HepG2 (cell line): ENCODE measurements at regions not wholly inside any gene's neighbourhood (a gene's known extent, or its start where the extent isn't known, plus 50 kb on each side); places are given as distances from the start of the nearest gene placed in this dataset.

Experiments used
- ATAC-seq: fragments of 200-7000 bp; cut with Tn5 transposase; 3 replicates; pipeline ENCODE4 v1.9.1; 2020; ENCODE audit warnings: mild to moderate bottlenecking, moderate library complexity
- BruUV-seq: library from RNA; stranded (reverse); fragments of 400-500 nt; replicated peaks from 2 replicates; lab custom pipeline; 2021; lab: Mats Ljungman, UMichigan
- CTCF ChIA-PET: fragments of 300-600 bp; formaldehyde crosslinking; extraction: SDS; loops from one replicate; lab custom pipeline; 2021; ENCODE audit warnings: low total read pairs, inconsistent platforms, low intra/inter-chr PET ratio; lab: Yijun Ruan, JAX
- POLR2A ChIA-PET: fragments of 350-600 bp; sonication (Branson Sonifier 250); formaldehyde crosslinking; loops from one replicate; lab custom pipeline; 2020; ENCODE audit warnings: antibody characterized with exemption, inconsistent platforms; lab: Yijun Ruan, JAX
- DNase-seq: peaks from one replicate; pipeline ENCODE4 v3.0.0-alpha.2; 2015; ENCODE audit warnings: low spot score
- FAIRE-seq: peaks from 3 replicates; lab custom pipeline; 2011; peaks lifted over from hg19 to GRCh38; lab: Jason Lieb, UNC
- H2AFZ ChIP-seq: one replicate; pipeline ENCODE4 v1.6.1; 2011; ENCODE audit warnings: low read length, inconsistent platforms
- H3K27ac ChIP-seq: fragments of 300-600 bp; 3 replicates; pipeline ENCODE4 v1.8.0; 2011; ENCODE audit warnings: mixed run types, mild to moderate bottlenecking, mixed read lengths, low read length, inconsistent platforms; ENCODE audit not compliant: insufficient read depth; ENCODE audit errors: extremely low read length
- H3K27me3 ChIP-seq, 2 experiments: fragments of 200-600 bp in 1 of 2; 2 replicates in 1 of 2; 3 replicates in 1 of 2; pipeline versions ENCODE4 v1.6.0 to v1.8.0; 2011; ENCODE audit warnings: low read length in 2 of 2, mild to moderate bottlenecking in 2 of 2, moderate library complexity in 2 of 2, inconsistent platforms in 1 of 2; ENCODE audit not compliant: insufficient read depth in 2 of 2, control insufficient read depth in 1 of 2
- H3K36me3 ChIP-seq, 2 experiments: fragments of 200-600 bp in 1 of 2; replicated peaks in 1 of 2; 2 replicates in 1 of 2; 3 replicates in 1 of 2; pipeline versions ENCODE4 v1.5.1 to v1.8.0; 2011; ENCODE audit warnings: low read length in 2 of 2, inconsistent platforms in 1 of 2; ENCODE audit not compliant: insufficient read depth in 2 of 2, control insufficient read depth in 1 of 2
- H3K4me1 ChIP-seq: 2 replicates; pipeline ENCODE4 v1.5.1; 2012; ENCODE audit warnings: low read length, inconsistent platforms; ENCODE audit not compliant: insufficient read depth
- H3K4me2 ChIP-seq: 2 replicates; pipeline ENCODE4 v1.6.0; 2011; ENCODE audit warnings: low read depth, low read length, inconsistent platforms
- H3K4me3 ChIP-seq, 3 experiments: fragments of 200-600 bp in 1 of 3; sonication (generic), shearing (Covaris generic) in 1 of 3; replicated peaks in 1 of 3; 2 replicates each; pipeline ENCODE4 v1.5.1; 2011 to 2016; ENCODE audit warnings: low read length in 3 of 3, inconsistent platforms in 2 of 3, low read depth in 2 of 3, mild to moderate bottlenecking in 2 of 3, control low read depth in 1 of 3, mixed read lengths in 1 of 3; ENCODE audit not compliant: insufficient read depth in 1 of 3
- H3K79me2 ChIP-seq: one replicate; pipeline ENCODE4 v1.6.1; 2011; ENCODE audit warnings: low read length, inconsistent platforms; ENCODE audit not compliant: insufficient read depth
- H3K9ac ChIP-seq: 2 replicates; pipeline ENCODE4 v1.6.0; 2011; ENCODE audit warnings: mild to moderate bottlenecking, low read depth, low read length, inconsistent platforms; ENCODE audit not compliant: insufficient read depth
- H3K9me3 ChIP-seq: 2 replicates; pipeline ENCODE4 v1.5.1; 2012; ENCODE audit warnings: mild to moderate bottlenecking, low read length
- H4K20me1 ChIP-seq: 2 replicates; pipeline ENCODE4 v1.6.0; 2011; ENCODE audit warnings: inconsistent platforms, mild to moderate bottlenecking, low read length, moderate library complexity; ENCODE audit not compliant: insufficient read depth
- GATA4 ChIP-seq: sonication (generic); IDR thresholded peaks from 2 replicates; pipeline ENCODE4 v1.6.1; 2016; ENCODE audit warnings: antibody characterized with exemption, low read depth, borderline replicate concordance
- WGBS: methylation state at CpG from one replicate; pipeline ENCODE4 v1.1.6; 2017; ENCODE audit warnings: low lambda C conversion rate; 5-methylcytosine and 5-hydroxymethylcytosine counted together
- in situ Hi-C: cut with HindIII; loops from 2 replicates; pipeline ENCODE4 v1.10.0; 2017; ENCODE audit warnings: low pct_unique_long_range_greater_than_20kb; ENCODE audit not compliant: extremely low pct_ligation_motif_present
- intact Hi-C: fragments of 100-400 bp; cut with micrococcal nuclease; formaldehyde crosslinking; loops from one replicate; pipeline ENCODE4 v1.10.0; 2022; ENCODE audit not compliant: unreplicated experiment
- TF ChIP-seq, protein P1 (sequence below): IDR thresholded peaks from 2 replicates; pipeline ENCODE4 v1.6.1; 2012; ENCODE audit warnings: low read length, improper control_type of control experiment
- TF ChIP-seq, protein P2 (sequence below): sonication (generic); formaldehyde crosslinking; conservative IDR thresholded peaks from 2 replicates; pipeline ENCODE4 v1.8.1; 2023; ENCODE audit warnings: missing genetic modification reagents
- TF ChIP-seq, protein P3 (sequence below): sonication (generic); formaldehyde crosslinking; IDR thresholded peaks from 2 replicates; pipeline ENCODE4 v1.5.0; 2020; ENCODE audit warnings: mild to moderate bottlenecking, missing genetic modification reagents, borderline replicate concordance
- TF ChIP-seq, protein P4 (sequence below): sonication (generic); IDR thresholded peaks from 2 replicates; pipeline ENCODE4 v1.6.1; 2016; ENCODE audit warnings: low read depth, borderline replicate concordance

DNA sequence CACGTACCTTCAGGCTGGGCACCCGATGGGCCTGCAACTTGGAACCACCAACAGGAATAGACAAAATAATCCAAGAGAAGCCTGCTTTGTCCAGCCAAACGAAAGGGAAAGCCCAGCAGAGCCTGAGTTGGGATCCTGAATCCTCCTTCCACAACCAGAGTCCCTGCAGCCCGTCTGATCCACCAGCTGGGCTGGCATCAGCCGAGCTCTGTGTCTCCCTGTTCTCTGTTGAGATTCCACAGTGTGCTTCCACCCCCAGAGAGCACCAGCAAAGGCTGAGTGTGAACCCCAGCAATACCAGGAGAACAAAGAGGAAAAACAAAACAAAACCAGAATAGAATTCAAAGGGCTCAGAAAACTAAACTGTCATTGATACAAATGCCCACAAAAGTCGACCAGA lies 68.8 kb upstream of the PRNP start:
- H3K27ac ChIP-seq: no peak overlapping the region
- no peak for DNase-seq
- ChIA-PET POLR2A (no interaction called here), CTCF (no interaction called here)
- no peaks in the 10 kb centered on the region for H3K36me3 ChIP-seq
- intact Hi-C loops (no loop called here), in situ Hi-C loops (no loop called here)
- no peaks in the 10 kb centered on the region for H3K4me1 ChIP-seq
- H3K9ac ChIP-seq: no peak overlapping the region
- no peak; the same call in 2 of the 3 replicates for ATAC-seq
- no peaks in the 10 kb centered on the region for H3K9me3 ChIP-seq
- no peak overlapping the region for H2AFZ ChIP-seq
- H3K79me2 ChIP-seq: no peaks in the 10 kb centered on the region
- no TSS peak for BruUV-seq
- H4K20me1 ChIP-seq: no peaks in the 10 kb centered on the region
- H3K4me2 ChIP-seq: no peak overlapping the region
- FAIRE-seq: no peak
- WGBS: 5% methylated on average over 6 of the region's 6 CpGs
- peaks cover 3 to 36% of the 10 kb centered on the region in 2 experiments; a peak in 4 of 5 replicates for H3K27me3 ChIP-seq
- no peak overlapping the region for H3K4me3 ChIP-seq
- TF ChIP-seq, protein P1, sequence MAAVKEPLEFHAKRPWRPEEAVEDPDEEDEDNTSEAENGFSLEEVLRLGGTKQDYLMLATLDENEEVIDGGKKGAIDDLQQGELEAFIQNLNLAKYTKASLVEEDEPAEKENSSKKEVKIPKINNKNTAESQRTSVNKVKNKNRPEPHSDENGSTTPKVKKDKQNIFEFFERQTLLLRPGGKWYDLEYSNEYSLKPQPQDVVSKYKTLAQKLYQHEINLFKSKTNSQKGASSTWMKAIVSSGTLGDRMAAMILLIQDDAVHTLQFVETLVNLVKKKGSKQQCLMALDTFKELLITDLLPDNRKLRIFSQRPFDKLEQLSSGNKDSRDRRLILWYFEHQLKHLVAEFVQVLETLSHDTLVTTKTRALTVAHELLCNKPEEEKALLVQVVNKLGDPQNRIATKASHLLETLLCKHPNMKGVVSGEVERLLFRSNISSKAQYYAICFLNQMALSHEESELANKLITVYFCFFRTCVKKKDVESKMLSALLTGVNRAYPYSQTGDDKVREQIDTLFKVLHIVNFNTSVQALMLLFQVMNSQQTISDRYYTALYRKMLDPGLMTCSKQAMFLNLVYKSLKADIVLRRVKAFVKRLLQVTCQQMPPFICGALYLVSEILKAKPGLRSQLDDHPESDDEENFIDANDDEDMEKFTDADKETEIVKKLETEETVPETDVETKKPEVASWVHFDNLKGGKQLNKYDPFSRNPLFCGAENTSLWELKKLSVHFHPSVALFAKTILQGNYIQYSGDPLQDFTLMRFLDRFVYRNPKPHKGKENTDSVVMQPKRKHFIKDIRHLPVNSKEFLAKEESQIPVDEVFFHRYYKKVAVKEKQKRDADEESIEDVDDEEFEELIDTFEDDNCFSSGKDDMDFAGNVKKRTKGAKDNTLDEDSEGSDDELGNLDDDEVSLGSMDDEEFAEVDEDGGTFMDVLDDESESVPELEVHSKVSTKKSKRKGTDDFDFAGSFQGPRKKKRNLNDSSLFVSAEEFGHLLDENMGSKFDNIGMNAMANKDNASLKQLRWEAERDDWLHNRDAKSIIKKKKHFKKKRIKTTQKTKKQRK: no peak
- TF ChIP-seq, protein P2, sequence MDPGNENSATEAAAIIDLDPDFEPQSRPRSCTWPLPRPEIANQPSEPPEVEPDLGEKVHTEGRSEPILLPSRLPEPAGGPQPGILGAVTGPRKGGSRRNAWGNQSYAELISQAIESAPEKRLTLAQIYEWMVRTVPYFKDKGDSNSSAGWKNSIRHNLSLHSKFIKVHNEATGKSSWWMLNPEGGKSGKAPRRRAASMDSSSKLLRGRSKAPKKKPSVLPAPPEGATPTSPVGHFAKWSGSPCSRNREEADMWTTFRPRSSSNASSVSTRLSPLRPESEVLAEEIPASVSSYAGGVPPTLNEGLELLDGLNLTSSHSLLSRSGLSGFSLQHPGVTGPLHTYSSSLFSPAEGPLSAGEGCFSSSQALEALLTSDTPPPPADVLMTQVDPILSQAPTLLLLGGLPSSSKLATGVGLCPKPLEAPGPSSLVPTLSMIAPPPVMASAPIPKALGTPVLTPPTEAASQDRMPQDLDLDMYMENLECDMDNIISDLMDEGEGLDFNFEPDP: 0 out of 2 replicates have a peak, but pooled peaks have one; percentile 56
- TF ChIP-seq, protein P3, sequence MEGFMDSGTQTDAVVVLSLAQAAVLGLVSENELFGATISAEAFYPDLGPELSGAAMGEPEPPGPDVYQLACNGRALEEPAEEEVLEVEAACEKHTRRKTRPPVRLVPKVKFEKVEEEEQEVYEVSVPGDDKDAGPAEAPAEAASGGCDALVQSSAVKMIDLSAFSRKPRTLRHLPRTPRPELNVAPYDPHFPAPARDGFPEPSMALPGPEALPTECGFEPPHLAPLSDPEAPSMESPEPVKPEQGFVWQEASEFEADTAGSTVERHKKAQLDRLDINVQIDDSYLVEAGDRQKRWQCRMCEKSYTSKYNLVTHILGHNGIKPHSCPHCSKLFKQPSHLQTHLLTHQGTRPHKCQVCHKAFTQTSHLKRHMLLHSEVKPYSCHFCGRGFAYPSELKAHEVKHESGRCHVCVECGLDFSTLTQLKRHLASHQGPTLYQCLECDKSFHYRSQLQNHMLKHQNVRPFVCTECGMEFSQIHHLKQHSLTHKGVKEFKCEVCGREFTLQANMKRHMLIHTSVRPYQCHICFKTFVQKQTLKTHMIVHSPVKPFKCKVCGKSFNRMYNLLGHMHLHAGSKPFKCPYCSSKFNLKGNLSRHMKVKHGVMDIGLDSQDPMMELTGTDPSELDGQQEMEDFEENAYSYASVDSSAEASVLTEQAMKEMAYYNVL (CRISPR knock-in tag): no peak
- TF ChIP-seq, protein P4, sequence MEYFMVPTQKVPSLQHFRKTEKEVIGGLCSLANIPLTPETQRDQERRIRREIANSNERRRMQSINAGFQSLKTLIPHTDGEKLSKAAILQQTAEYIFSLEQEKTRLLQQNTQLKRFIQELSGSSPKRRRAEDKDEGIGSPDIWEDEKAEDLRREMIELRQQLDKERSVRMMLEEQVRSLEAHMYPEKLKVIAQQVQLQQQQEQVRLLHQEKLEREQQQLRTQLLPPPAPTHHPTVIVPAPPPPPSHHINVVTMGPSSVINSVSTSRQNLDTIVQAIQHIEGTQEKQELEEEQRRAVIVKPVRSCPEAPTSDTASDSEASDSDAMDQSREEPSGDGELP: no peak
- TF ChIP-seq GATA4: no peak
- TF ChIP-seq, all 625 proteins: peak for 1
